ENCODE measurements at regions not wholly inside any gene's neighbourhood (a gene's known extent, or its start where the extent isn't known, plus 50 kb on each side); places are given as distances from the start of the nearest gene placed in this dataset.

DNA sequence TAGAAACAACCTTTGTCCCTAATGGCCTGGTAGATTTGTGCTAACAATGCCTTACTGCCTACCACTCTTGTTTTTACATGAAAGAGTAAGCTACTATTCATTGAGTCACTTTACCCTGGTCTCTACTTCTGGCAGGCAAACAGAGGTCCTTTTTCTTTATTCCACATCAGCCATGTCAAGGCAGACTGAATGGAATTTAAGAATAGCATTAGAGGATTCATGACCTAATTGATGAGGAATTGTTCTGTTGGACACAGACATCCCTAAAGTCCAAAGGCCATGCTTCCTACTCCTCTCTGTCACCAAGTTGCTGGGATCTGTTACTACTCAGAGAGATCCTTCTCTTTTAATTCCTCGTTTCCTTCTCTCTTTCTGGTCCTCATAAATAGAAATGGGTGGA is 229.1 kb upstream of the ZP4 start:
- TF ChIP-seq EZH2phosphoT487 (conservative IDR thresholded peaks at IDR 0.05; ENCODE audit: low read length): no peak
- TF ChIP-seq, protein P1, sequence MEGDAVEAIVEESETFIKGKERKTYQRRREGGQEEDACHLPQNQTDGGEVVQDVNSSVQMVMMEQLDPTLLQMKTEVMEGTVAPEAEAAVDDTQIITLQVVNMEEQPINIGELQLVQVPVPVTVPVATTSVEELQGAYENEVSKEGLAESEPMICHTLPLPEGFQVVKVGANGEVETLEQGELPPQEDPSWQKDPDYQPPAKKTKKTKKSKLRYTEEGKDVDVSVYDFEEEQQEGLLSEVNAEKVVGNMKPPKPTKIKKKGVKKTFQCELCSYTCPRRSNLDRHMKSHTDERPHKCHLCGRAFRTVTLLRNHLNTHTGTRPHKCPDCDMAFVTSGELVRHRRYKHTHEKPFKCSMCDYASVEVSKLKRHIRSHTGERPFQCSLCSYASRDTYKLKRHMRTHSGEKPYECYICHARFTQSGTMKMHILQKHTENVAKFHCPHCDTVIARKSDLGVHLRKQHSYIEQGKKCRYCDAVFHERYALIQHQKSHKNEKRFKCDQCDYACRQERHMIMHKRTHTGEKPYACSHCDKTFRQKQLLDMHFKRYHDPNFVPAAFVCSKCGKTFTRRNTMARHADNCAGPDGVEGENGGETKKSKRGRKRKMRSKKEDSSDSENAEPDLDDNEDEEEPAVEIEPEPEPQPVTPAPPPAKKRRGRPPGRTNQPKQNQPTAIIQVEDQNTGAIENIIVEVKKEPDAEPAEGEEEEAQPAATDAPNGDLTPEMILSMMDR (IDR thresholded peaks at IDR 0.05; ENCODE audit: insufficient read depth, low read length, poor library complexity, severe bottlenecking): no peak
